H1 (cell line): ENCODE measurements at regions not wholly inside any gene's neighbourhood (a gene's known extent, or its start where the extent isn't known, plus 50 kb on each side); places are given as distances from the start of the nearest gene placed in this dataset.

ENCODE experiments used
- GABPA ChIP-seq: IDR thresholded peaks from 2 replicates; pipeline ENCODE4 v1.6.1; 2011; ENCODE audit warnings: mild to moderate bottlenecking, low read length, moderate library complexity, borderline replicate concordance; ENCODE audit not compliant: insufficient read depth
- RFX5 ChIP-seq: IDR thresholded peaks from 2 replicates; pipeline ENCODE4 v1.6.1; 2011; ENCODE audit warnings: low read depth, low read length, improper control_type of control experiment, borderline replicate concordance
- RXRA ChIP-seq: IDR thresholded peaks from 2 replicates; pipeline ENCODE4 v1.6.1; 2011; ENCODE audit warnings: low read depth, mild to moderate bottlenecking, low read length, moderate library complexity; ENCODE audit not compliant: insufficient read depth
- SIN3A ChIP-seq, 2 experiments: IDR thresholded peaks in 1 of 2; conservative IDR thresholded peaks in 1 of 2; 2 replicates each; pipeline ENCODE4 v1.6.1; 2011 to 2012; ENCODE audit warnings: low read length in 2 of 2, improper control_type of control experiment in 1 of 2, low read depth in 1 of 2, mild to moderate bottlenecking in 1 of 2
- TEAD4 ChIP-seq: IDR thresholded peaks from 2 replicates; pipeline ENCODE4 v1.6.1; 2012; ENCODE audit warnings: low read depth, low read length, inconsistent platforms, mixed read lengths
- TF ChIP-seq, protein P1 (sequence below), 3 experiments: IDR thresholded peaks; 1 replicate in 2 of 3; 2 replicates in 1 of 3; pipeline versions ENCODE4 v1.5.1 to v1.6.1; 2011; ENCODE audit warnings: low read length in 3 of 3, mild to moderate bottlenecking in 3 of 3, inconsistent platforms in 2 of 3, low read depth in 1 of 3, moderate library complexity in 1 of 3; ENCODE audit not compliant: insufficient read depth in 1 of 3; ENCODE audit errors: control extremely low read depth in 1 of 3
- TF ChIP-seq, protein P2 (sequence below): IDR thresholded peaks from 2 replicates; pipeline ENCODE4 v1.6.1; 2011; ENCODE audit warnings: low read length, improper control_type of control experiment

DNA sequence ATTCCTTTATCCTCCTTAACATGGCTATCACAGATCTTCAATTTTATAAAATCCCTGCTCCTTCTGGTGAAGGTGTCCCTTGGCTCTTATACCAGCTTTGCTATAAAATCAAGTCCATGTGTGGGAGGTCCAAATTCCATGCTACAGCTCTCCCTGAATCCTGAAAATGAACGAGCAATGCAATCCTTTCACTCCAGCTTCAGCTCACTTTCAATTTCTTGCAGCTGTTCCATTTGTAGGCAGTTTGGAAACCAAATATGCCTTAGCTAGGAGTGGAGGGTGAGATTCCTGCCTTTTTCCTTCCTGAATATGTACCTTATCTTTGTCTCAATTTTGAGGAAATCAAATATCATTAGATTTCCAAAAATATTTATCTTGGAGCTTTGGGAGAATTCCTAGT lies 402.6 kb downstream of the TTLL7 start:
- TF ChIP-seq RXRA = no peak
- no peak for TF ChIP-seq RFX5
- TF ChIP-seq, protein P1, sequence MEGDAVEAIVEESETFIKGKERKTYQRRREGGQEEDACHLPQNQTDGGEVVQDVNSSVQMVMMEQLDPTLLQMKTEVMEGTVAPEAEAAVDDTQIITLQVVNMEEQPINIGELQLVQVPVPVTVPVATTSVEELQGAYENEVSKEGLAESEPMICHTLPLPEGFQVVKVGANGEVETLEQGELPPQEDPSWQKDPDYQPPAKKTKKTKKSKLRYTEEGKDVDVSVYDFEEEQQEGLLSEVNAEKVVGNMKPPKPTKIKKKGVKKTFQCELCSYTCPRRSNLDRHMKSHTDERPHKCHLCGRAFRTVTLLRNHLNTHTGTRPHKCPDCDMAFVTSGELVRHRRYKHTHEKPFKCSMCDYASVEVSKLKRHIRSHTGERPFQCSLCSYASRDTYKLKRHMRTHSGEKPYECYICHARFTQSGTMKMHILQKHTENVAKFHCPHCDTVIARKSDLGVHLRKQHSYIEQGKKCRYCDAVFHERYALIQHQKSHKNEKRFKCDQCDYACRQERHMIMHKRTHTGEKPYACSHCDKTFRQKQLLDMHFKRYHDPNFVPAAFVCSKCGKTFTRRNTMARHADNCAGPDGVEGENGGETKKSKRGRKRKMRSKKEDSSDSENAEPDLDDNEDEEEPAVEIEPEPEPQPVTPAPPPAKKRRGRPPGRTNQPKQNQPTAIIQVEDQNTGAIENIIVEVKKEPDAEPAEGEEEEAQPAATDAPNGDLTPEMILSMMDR (IDR thresholded peaks at IDR 0.05; ENCODE audit: control extremely low read depth in 1 of 3, insufficient read depth in 1 of 3, low read depth in 1 of 3, low read length in 3 of 3) = no peak
- TF ChIP-seq, protein P2, sequence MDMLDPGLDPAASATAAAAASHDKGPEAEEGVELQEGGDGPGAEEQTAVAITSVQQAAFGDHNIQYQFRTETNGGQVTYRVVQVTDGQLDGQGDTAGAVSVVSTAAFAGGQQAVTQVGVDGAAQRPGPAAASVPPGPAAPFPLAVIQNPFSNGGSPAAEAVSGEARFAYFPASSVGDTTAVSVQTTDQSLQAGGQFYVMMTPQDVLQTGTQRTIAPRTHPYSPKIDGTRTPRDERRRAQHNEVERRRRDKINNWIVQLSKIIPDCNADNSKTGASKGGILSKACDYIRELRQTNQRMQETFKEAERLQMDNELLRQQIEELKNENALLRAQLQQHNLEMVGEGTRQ = no peak
- no peak for TF ChIP-seq GABPA
- no peak for TF ChIP-seq TEAD4
- TF ChIP-seq SIN3A (conservative IDR thresholded peaks at IDR 0.05 in 1 of 2, IDR thresholded peaks at IDR 0.05 in 1 of 2; ENCODE audit: low read depth in 1 of 2, low read length in 2 of 2) = no peak
